Suprapubic skin (tissue), 4 donors: ENCODE measurements at regions not wholly inside any gene's neighbourhood (a gene's known extent, or its start where the extent isn't known, plus 50 kb on each side); places are given as distances from the start of the nearest gene placed in this dataset.
"Not testable (repeated sequence)": the region's sequence is repeated elsewhere in the genome, so short reads cannot be mapped to it uniquely, and the experiment has no call there.

Experiments used
- DNase-seq, 2 donors: peaks; one replicate each; pipeline ENCODE4 v3.0.0-alpha.2; 2019; ENCODE audit warnings: low spot score in 2 of 2
- H3K27ac ChIP-seq: fragments of 200-600 bp; sonication (generic); one replicate; pipeline ENCODE4 v1.5.1; 2019
- H3K27me3 ChIP-seq: fragments of 200-600 bp; sonication (generic); one replicate; pipeline ENCODE4 v1.5.1; 2019
- H3K36me3 ChIP-seq: fragments of 200-600 bp; sonication (generic); one replicate; pipeline ENCODE4 v1.5.1; 2019
- H3K4me1 ChIP-seq: fragments of 200-600 bp; sonication (generic); one replicate; pipeline ENCODE4 v1.5.1; 2019
- H3K4me3 ChIP-seq: fragments of 200-600 bp; sonication (generic); one replicate; pipeline ENCODE4 v1.5.1; 2019; ENCODE audit warnings: mild to moderate bottlenecking
- H3K9me3 ChIP-seq: fragments of 200-600 bp; sonication (generic); one replicate; pipeline ENCODE4 v1.5.1; 2019
- CTCF ChIP-seq, 2 donors: fragments of 200-600 bp in 1 of 2; fragments of 450-650 bp in 1 of 2; sonication (generic) in 1 of 2; IDR thresholded peaks; one replicate each; pipeline ENCODE4 v1.5.1; 2016 to 2019; ENCODE audit warnings: antibody characterized with exemption in 2 of 2, mild to moderate bottlenecking in 1 of 2, moderate library complexity in 1 of 2
- EP300 ChIP-seq: sonication (generic); formaldehyde crosslinking; IDR thresholded peaks from one replicate; pipeline ENCODE4 v1.6.1; 2017; ENCODE audit warnings: antibody characterized with exemption
- POLR2A ChIP-seq, 2 donors: fragments of 450-650 bp; IDR thresholded peaks; one replicate each; pipeline ENCODE4 v1.6.1; 2017; ENCODE audit warnings: antibody characterized with exemption in 2 of 2, mild to moderate bottlenecking in 2 of 2, moderate library complexity in 2 of 2
- POLR2AphosphoS5 ChIP-seq, 3 donors: sonication (generic); formaldehyde crosslinking; IDR thresholded peaks; one replicate each; pipeline ENCODE4 v1.6.1; 2017; ENCODE audit warnings: antibody characterized with exemption in 3 of 3
- WGBS: methylation state at CpG from one replicate; pipeline ENCODE4 v1.1.5; 2018; 5-methylcytosine and 5-hydroxymethylcytosine counted together

- H3K27ac ChIP-seq, result no peak overlapping the region
- no peak overlapping the region for H3K4me3 ChIP-seq
- DNase-seq, result no peak
- H3K27me3 ChIP-seq, result no peaks in the 10 kb centered on the region
- TF ChIP-seq POLR2AphosphoS5 (IDR thresholded peaks at IDR 0.05) (no peak), EP300 (no peak), CTCF (IDR thresholded peaks at IDR 0.05) (no peak), POLR2A (IDR thresholded peaks at IDR 0.05) (no peak)
- no peaks in the 10 kb centered on the region for H3K36me3 ChIP-seq
- H3K4me1 ChIP-seq, result no peaks in the 10 kb centered on the region
- WGBS, result 82% methylated on average over 1 of the region's 1 CpG
- H3K9me3 ChIP-seq, result no peaks in the 10 kb centered on the region
These were observed 507.0 kb downstream of the DACH1 start for GRCh38 chr13:71360041-71360440.

GRCh38 chr13:71359641-71360040, 507.4 kb downstream of the DACH1 start:
- Histone ChIP-seq H3K4me3 (no peak overlapping the region), H3K9me3 (no peaks in the 10 kb centered on the region), H3K4me1 (no peaks in the 10 kb centered on the region), H3K27ac (no peak overlapping the region), H3K36me3 (no peaks in the 10 kb centered on the region), H3K27me3 (no peaks in the 10 kb centered on the region)
- DNase-seq, result no peak
- no peak for TF ChIP-seq CTCF (IDR thresholded peaks at IDR 0.05)
- no peak for TF ChIP-seq EP300
- no peak for TF ChIP-seq POLR2AphosphoS5 (IDR thresholded peaks at IDR 0.05)
- no peak for TF ChIP-seq POLR2A (IDR thresholded peaks at IDR 0.05)
- 93% methylated on average over 4 of the region's 4 CpGs for WGBS

GRCh38 chr13:71358218-71358617, 508.8 kb downstream of the DACH1 start:
- no peaks in the 10 kb centered on the region for H3K27me3 ChIP-seq
- no peaks in the 10 kb centered on the region for H3K9me3 ChIP-seq
- 63% methylated on average over 1 of the region's 1 CpG for WGBS
- no peak for DNase-seq
- no peak overlapping the region for H3K27ac ChIP-seq
- H3K36me3 ChIP-seq, result no peaks in the 10 kb centered on the region
- no peak overlapping the region for H3K4me3 ChIP-seq
- no peaks in the 10 kb centered on the region for H3K4me1 ChIP-seq
- TF ChIP-seq POLR2A (IDR thresholded peaks at IDR 0.05) (no peak), CTCF (IDR thresholded peaks at IDR 0.05) (no peak), POLR2AphosphoS5 (IDR thresholded peaks at IDR 0.05) (no peak), EP300 (no peak)

- TF ChIP-seq POLR2AphosphoS5 (IDR thresholded peaks at IDR 0.05) (no peak), EP300 (no peak), POLR2A (IDR thresholded peaks at IDR 0.05) (no peak), CTCF (IDR thresholded peaks at IDR 0.05) (no peak)
- 88% methylated on average over 7 of the region's 7 CpGs for WGBS
- Histone ChIP-seq H3K27me3 (no peaks in the 10 kb centered on the region), H3K27ac (no peak overlapping the region), H3K4me1 (no peaks in the 10 kb centered on the region), H3K9me3 (no peaks in the 10 kb centered on the region), H3K4me3 (no peak overlapping the region), H3K36me3 (no peaks in the 10 kb centered on the region)
- DNase-seq, result no peak
These were observed 512.0 kb downstream of the DACH1 start for GRCh38 chr13:71355010-71355409.

- Histone ChIP-seq H3K27me3 (no peaks in the 10 kb centered on the region), H3K27ac (no peak overlapping the region), H3K4me1 (no peaks in the 10 kb centered on the region), H3K36me3 (no peaks in the 10 kb centered on the region), H3K4me3 (no peak overlapping the region), H3K9me3 (no peaks in the 10 kb centered on the region)
- WGBS, result 72% methylated on average over 2 of the region's 2 CpGs
- no peak for DNase-seq
- no peak for TF ChIP-seq POLR2A (IDR thresholded peaks at IDR 0.05)
These were observed 516.1 kb downstream of the DACH1 start for GRCh38 chr13:71350886-71351285.

GRCh38 chr13:71345856-71346255, 521.1 kb downstream of the DACH1 start:
- not testable (repeated sequence) for H3K27me3 ChIP-seq, H3K36me3 ChIP-seq, H3K4me3 ChIP-seq, H3K4me1 ChIP-seq, H3K27ac ChIP-seq, H3K9me3 ChIP-seq, DNase-seq
- WGBS, result 71% methylated on average over 4 of the region's 4 CpGs
